ENCODE measurements at regions not wholly inside any gene's neighbourhood (a gene's known extent, or its start where the extent isn't known, plus 50 kb on each side); places are given as distances from the start of the nearest gene placed in this dataset.

GRCh38 chrX:16518131-16518530 is 131.8 kb upstream of the S100G start:
- H3K36me3 ChIP-seq: no peaks in the 10 kb centered on the region
- no peak overlapping the region for H3K27ac ChIP-seq
- no peak for TF ChIP-seq CTCF (IDR thresholded peaks at IDR 0.05)
- DNase-seq (no peak), ATAC-seq (no peak)
- no peaks in the 10 kb centered on the region for H3K9me3 ChIP-seq
- H3K27me3 ChIP-seq: no peaks in the 10 kb centered on the region
- intact Hi-C loops (cut with DNase I): no loop called here
- no peak overlapping the region for H3K4me3 ChIP-seq
- no peaks in the 10 kb centered on the region for H3K4me1 ChIP-seq

- no peak for ATAC-seq
- intact Hi-C loops (cut with DNase I): no loop called here
- no peak for TF ChIP-seq CTCF (IDR thresholded peaks at IDR 0.05)
These were observed 125.6 kb upstream of the S100G start for GRCh38 chrX:16524316-16524715.

GRCh38 chrX:16526003-16526402 is 124.0 kb upstream of the S100G start:
- no peaks in the 10 kb centered on the region for H3K27me3 ChIP-seq
- no peak overlapping the region for H3K27ac ChIP-seq
- TF ChIP-seq CTCF (IDR thresholded peaks at IDR 0.05): no peak
- H3K4me3 ChIP-seq: no peak overlapping the region
- ATAC-seq (no peak), DNase-seq (no peak)
- no peaks in the 10 kb centered on the region for H3K36me3 ChIP-seq
- H3K9me3 ChIP-seq: no peaks in the 10 kb centered on the region
- H3K4me1 ChIP-seq: no peaks in the 10 kb centered on the region
- intact Hi-C loops (cut with DNase I): no loop called here

More at GRCh38 chrX:16524316-16524715, 125.6 kb upstream of the S100G start:
- Histone ChIP-seq H3K9me3 (no peaks in the 10 kb centered on the region), H3K4me3 (no peak overlapping the region), H3K4me1 (no peaks in the 10 kb centered on the region), H3K27me3 (no peaks in the 10 kb centered on the region), H3K27ac (no peak overlapping the region), H3K36me3 (no peaks in the 10 kb centered on the region)
- DNase-seq: no peak

- no peaks in the 10 kb centered on the region for H3K4me1 ChIP-seq
- H3K4me3 ChIP-seq: no peak overlapping the region
- no peak for TF ChIP-seq CTCF (IDR thresholded peaks at IDR 0.05)
- intact Hi-C loops (cut with DNase I): no loop called here
- no peak for ATAC-seq
- no peaks in the 10 kb centered on the region for H3K9me3 ChIP-seq
- no peaks in the 10 kb centered on the region for H3K27me3 ChIP-seq
- no peak overlapping the region for H3K27ac ChIP-seq
- no peak for DNase-seq
- no peaks in the 10 kb centered on the region for H3K36me3 ChIP-seq
These were observed 121.3 kb upstream of the S100G start for GRCh38 chrX:16528620-16529019.

Data from upper lobe of right lung (tissue), 1 donor.